Lower leg skin (tissue), 3 donors: ENCODE measurements at regions not wholly inside any gene's neighbourhood (a gene's known extent, or its start where the extent isn't known, plus 50 kb on each side); places are given as distances from the start of the nearest gene placed in this dataset.

ENCODE experiments used
- POLR2A ChIP-seq, 2 donors: fragments of 450-650 bp; IDR thresholded peaks; one replicate each; pipeline ENCODE4 v1.6.1; 2016 to 2017; ENCODE audit warnings: antibody characterized with exemption in 2 of 2, mild to moderate bottlenecking in 1 of 2, moderate library complexity in 1 of 2
- TF ChIP-seq, protein P1 (sequence below), 3 donors: fragments of 450-650 bp; IDR thresholded peaks; one replicate each; pipeline ENCODE4 v1.5.1; 2016; ENCODE audit warnings: antibody characterized with exemption in 3 of 3, mild to moderate bottlenecking in 3 of 3, moderate library complexity in 2 of 3

DNA sequence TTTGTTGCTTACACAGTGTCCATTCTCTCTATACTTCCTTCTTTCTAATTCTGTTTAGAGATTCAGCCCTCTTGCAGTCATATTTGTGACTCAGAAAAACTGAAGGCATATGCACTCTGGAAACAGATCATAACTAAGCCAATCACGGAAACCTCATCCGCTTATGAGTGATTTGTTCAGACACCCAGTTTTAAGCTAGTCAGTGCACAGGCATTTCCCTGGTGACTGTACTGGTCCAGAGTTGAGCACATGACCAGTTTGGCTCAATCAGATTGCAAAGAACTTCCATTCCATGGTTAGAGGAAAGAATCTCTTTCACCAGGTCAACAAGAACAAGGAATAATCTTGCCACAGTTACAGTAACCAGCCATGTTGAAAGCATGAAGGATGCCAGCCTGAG, 69.2 kb upstream of the SGIP1 start:
- TF ChIP-seq, protein P1, sequence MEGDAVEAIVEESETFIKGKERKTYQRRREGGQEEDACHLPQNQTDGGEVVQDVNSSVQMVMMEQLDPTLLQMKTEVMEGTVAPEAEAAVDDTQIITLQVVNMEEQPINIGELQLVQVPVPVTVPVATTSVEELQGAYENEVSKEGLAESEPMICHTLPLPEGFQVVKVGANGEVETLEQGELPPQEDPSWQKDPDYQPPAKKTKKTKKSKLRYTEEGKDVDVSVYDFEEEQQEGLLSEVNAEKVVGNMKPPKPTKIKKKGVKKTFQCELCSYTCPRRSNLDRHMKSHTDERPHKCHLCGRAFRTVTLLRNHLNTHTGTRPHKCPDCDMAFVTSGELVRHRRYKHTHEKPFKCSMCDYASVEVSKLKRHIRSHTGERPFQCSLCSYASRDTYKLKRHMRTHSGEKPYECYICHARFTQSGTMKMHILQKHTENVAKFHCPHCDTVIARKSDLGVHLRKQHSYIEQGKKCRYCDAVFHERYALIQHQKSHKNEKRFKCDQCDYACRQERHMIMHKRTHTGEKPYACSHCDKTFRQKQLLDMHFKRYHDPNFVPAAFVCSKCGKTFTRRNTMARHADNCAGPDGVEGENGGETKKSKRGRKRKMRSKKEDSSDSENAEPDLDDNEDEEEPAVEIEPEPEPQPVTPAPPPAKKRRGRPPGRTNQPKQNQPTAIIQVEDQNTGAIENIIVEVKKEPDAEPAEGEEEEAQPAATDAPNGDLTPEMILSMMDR (IDR thresholded peaks at IDR 0.05), result no peak
- TF ChIP-seq POLR2A (IDR thresholded peaks at IDR 0.05), result no peak
